AG09309 (cell line): ENCODE measurements at regions not wholly inside any gene's neighbourhood (a gene's known extent, or its start where the extent isn't known, plus 50 kb on each side); places are given as distances from the start of the nearest gene placed in this dataset.

Experiments used
- DNase-seq: peaks from one replicate; pipeline ENCODE4 v3.0.0-alpha.2; 2010; ENCODE audit warnings: low read depth
- H3K4me3 ChIP-seq: 2 replicates; pipeline ENCODE4 v1.5.1; 2011; ENCODE audit warnings: mild to moderate bottlenecking, low read depth, low read length, moderate library complexity; ENCODE audit not compliant: control insufficient read depth
- TF ChIP-seq, protein P1 (sequence below): IDR thresholded peaks from 2 replicates; pipeline ENCODE4 v1.5.1; 2011; ENCODE audit warnings: mild to moderate bottlenecking, low read depth, low read length, inconsistent platforms; ENCODE audit not compliant: insufficient read depth, control insufficient read depth; ENCODE audit errors: missing control alignments

DNA sequence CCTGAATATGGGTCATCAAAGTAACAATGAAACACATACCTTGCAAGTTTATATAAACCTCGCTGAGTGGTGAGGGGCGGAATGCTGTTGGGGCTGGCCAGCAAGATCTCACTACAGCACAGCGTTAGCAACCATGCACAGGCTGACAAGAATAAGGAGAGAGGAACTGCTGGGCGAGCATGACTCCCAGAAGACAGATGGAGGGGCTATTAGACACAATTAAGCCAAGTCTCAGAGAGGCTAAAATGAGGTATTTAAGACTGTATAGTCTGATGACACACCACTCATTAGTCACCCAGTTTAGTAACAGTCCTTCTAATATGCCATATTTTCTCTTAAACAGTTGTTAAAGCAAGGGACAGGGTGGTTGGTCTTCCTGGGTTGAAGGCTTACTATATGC lies 340.2 kb upstream of the NR5A2 start:
- no peak for DNase-seq
- H3K4me3 ChIP-seq, result no peak overlapping the region
- TF ChIP-seq, protein P1, sequence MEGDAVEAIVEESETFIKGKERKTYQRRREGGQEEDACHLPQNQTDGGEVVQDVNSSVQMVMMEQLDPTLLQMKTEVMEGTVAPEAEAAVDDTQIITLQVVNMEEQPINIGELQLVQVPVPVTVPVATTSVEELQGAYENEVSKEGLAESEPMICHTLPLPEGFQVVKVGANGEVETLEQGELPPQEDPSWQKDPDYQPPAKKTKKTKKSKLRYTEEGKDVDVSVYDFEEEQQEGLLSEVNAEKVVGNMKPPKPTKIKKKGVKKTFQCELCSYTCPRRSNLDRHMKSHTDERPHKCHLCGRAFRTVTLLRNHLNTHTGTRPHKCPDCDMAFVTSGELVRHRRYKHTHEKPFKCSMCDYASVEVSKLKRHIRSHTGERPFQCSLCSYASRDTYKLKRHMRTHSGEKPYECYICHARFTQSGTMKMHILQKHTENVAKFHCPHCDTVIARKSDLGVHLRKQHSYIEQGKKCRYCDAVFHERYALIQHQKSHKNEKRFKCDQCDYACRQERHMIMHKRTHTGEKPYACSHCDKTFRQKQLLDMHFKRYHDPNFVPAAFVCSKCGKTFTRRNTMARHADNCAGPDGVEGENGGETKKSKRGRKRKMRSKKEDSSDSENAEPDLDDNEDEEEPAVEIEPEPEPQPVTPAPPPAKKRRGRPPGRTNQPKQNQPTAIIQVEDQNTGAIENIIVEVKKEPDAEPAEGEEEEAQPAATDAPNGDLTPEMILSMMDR, result no peak

DNA sequence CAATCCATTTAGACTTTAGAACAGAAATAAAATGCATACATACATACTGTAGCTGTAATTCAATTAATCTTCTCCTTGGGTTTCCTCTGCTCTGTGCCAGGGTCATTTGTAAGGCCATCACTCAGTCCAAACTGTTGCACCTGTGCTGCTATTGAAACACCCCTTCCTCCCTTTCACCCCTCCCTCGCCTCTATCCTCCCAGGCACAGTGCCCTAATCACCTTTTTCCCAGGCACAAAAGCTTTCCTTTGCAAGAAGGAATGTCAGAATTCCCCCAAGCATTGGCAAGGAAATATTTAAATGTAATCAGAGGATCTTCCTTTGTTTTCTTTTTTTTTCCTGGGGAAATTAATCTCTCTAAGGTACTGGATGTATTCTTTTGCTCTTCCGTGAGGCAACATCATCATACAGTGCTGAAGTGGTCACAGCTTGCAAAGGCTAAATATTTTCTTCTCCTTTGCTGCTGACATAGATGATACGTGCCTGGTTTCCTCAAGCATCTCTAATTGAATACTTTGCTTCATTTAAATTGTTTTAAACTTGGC lies 339.3 kb upstream of the NR5A2 start:
- TF ChIP-seq, protein P1, result no peak
- DNase-seq, result no peak
- H3K4me3 ChIP-seq, result no peak overlapping the region

DNA sequence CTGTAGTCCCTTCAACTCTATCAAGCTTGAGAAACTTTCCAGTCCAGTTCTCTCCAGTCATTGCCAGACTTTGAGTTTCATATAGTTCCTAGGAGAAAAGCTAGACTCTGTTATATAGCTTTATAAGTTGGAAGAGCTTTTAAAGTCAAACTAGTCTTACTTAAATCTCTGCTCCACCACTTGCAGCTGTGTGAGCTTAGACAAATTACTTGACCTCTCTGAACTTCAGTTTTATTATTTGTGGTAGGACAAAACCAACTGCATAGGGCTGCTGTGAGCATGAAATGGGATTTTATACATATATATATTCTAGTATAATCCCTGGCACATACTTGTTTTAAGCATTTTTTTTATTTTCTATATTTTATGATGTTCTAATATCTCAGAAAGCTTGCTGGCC lies 338.7 kb upstream of the NR5A2 start:
- H3K4me3 ChIP-seq, result no peak overlapping the region
- TF ChIP-seq, protein P1, result no peak
- DNase-seq, result no peak

DNA sequence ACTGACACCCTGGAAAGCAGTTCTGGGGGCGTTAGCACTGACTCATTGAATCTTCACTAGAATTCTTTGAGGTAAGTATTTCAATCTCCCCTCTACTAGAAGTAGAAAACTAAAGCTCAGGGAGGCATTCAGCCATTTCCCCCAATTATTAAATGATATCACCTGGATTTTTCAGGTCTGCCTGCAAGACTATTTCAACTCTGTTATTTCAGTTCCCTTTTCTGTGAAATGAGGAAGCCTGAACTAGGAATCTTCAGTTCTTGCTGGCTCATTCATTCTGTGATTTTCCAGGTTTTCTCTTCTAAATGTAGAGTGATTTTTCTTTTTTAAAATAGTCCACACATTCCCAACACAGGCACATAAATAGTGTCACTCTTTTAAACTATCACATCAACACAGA lies 337.0 kb upstream of the NR5A2 start:
- TF ChIP-seq, protein P1, result no peak
- DNase-seq, result no peak

DNA sequence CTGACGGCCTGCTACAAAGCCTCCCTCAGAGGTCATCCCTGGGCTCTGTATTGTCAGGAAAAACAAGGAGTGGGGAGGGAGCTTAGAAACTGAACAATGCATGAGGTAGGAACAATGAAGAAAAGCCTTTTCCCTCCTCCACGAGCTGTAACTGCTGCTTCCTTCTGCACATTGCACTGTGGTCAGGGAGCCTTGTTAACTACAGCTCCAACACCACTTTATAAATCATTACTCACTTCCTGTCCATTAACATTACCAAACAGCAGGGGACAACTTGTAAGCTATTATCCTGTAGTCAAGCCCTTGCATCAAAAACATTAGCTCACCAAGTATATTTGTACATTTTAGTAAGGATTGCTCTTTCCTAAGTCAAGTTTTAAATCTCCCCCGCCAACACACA lies 336.0 kb upstream of the NR5A2 start:
- peak; percentile 90 for DNase-seq
- TF ChIP-seq, protein P1, result no peak
- H3K4me3 ChIP-seq, result no peak overlapping the region

More for the DNA sequence above, 337.0 kb upstream of the NR5A2 start:
- H3K4me3 ChIP-seq, result no peak overlapping the region

DNA sequence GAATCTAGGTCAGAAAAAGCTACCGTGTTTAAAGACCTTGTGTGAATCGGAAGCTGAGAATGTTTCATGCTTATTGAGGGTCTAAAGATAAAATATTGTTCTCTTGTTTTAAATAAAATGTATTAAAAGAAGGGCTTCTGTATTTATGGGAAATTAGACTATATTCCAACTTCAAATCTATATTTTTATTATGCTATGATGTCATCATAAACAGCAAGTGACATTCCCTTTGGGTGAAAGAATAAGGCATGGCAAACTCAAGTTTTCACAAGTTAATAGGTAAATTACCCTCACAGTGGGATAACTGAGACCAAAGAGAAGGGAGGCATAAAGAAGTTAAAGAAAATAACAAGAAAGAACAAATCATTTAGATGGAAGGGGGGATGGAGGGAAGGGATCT lies 333.8 kb upstream of the NR5A2 start:
- TF ChIP-seq, protein P1, result no peak
- H3K4me3 ChIP-seq, result no peak overlapping the region
- DNase-seq, result no peak

DNA sequence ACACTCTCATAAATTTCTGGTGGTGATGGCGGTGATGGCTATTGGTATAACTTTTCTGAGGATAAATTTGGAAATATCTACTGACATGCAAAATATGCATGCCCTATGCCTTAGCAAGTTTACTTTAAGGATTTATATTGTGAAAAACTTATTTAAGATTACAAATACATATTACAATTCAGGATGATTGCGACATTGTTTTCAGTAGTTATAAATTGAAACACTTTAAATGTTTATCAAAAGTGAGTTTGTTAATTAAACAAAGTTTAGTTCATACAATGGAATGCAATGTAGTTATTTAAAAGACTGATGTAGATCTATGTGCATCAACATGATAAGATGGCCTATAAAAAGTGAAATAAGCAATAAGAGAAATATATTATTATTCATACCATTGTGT lies 331.3 kb upstream of the NR5A2 start:
- TF ChIP-seq, protein P1, result no peak
- DNase-seq, result no peak
- H3K4me3 ChIP-seq, result no peak overlapping the region
